HepG2 (cell line): ENCODE measurements at regions not wholly inside any gene's neighbourhood (a gene's known extent, or its start where the extent isn't known, plus 50 kb on each side); places are given as distances from the start of the nearest gene placed in this dataset.

Experiments used
- ATAC-seq: fragments of 200-7000 bp; cut with Tn5 transposase; 3 replicates; pipeline ENCODE4 v1.9.1; 2020; ENCODE audit warnings: mild to moderate bottlenecking, moderate library complexity
- BruUV-seq: library from RNA; stranded (reverse); fragments of 400-500 nt; replicated peaks from 2 replicates; lab custom pipeline; 2021; lab: Mats Ljungman, UMichigan
- CTCF ChIA-PET: fragments of 300-600 bp; formaldehyde crosslinking; extraction: SDS; loops from one replicate; lab custom pipeline; 2021; ENCODE audit warnings: low total read pairs, inconsistent platforms, low intra/inter-chr PET ratio; lab: Yijun Ruan, JAX
- POLR2A ChIA-PET: fragments of 350-600 bp; sonication (Branson Sonifier 250); formaldehyde crosslinking; loops from one replicate; lab custom pipeline; 2020; ENCODE audit warnings: antibody characterized with exemption, inconsistent platforms; lab: Yijun Ruan, JAX
- DNase-seq: peaks from one replicate; pipeline ENCODE4 v3.0.0-alpha.2; 2015; ENCODE audit warnings: low spot score
- FAIRE-seq: peaks from 3 replicates; lab custom pipeline; 2011; peaks lifted over from hg19 to GRCh38; lab: Jason Lieb, UNC
- H2AFZ ChIP-seq: one replicate; pipeline ENCODE4 v1.6.1; 2011; ENCODE audit warnings: low read length, inconsistent platforms
- H3K27ac ChIP-seq: fragments of 300-600 bp; 3 replicates; pipeline ENCODE4 v1.8.0; 2011; ENCODE audit warnings: mixed run types, mild to moderate bottlenecking, mixed read lengths, low read length, inconsistent platforms; ENCODE audit not compliant: insufficient read depth; ENCODE audit errors: extremely low read length
- H3K27me3 ChIP-seq, 2 experiments: fragments of 200-600 bp in 1 of 2; 2 replicates in 1 of 2; 3 replicates in 1 of 2; pipeline versions ENCODE4 v1.6.0 to v1.8.0; 2011; ENCODE audit warnings: low read length in 2 of 2, mild to moderate bottlenecking in 2 of 2, moderate library complexity in 2 of 2, inconsistent platforms in 1 of 2; ENCODE audit not compliant: insufficient read depth in 2 of 2, control insufficient read depth in 1 of 2
- H3K36me3 ChIP-seq, 2 experiments: fragments of 200-600 bp in 1 of 2; replicated peaks in 1 of 2; 2 replicates in 1 of 2; 3 replicates in 1 of 2; pipeline versions ENCODE4 v1.5.1 to v1.8.0; 2011; ENCODE audit warnings: low read length in 2 of 2, inconsistent platforms in 1 of 2; ENCODE audit not compliant: insufficient read depth in 2 of 2, control insufficient read depth in 1 of 2
- H3K4me1 ChIP-seq: 2 replicates; pipeline ENCODE4 v1.5.1; 2012; ENCODE audit warnings: low read length, inconsistent platforms; ENCODE audit not compliant: insufficient read depth
- H3K4me2 ChIP-seq: 2 replicates; pipeline ENCODE4 v1.6.0; 2011; ENCODE audit warnings: low read depth, low read length, inconsistent platforms
- H3K4me3 ChIP-seq, 3 experiments: fragments of 200-600 bp in 1 of 3; sonication (generic), shearing (Covaris generic) in 1 of 3; replicated peaks in 1 of 3; 2 replicates each; pipeline ENCODE4 v1.5.1; 2011 to 2016; ENCODE audit warnings: low read length in 3 of 3, inconsistent platforms in 2 of 3, low read depth in 2 of 3, mild to moderate bottlenecking in 2 of 3, control low read depth in 1 of 3, mixed read lengths in 1 of 3; ENCODE audit not compliant: insufficient read depth in 1 of 3
- H3K79me2 ChIP-seq: one replicate; pipeline ENCODE4 v1.6.1; 2011; ENCODE audit warnings: low read length, inconsistent platforms; ENCODE audit not compliant: insufficient read depth
- H3K9ac ChIP-seq: 2 replicates; pipeline ENCODE4 v1.6.0; 2011; ENCODE audit warnings: mild to moderate bottlenecking, low read depth, low read length, inconsistent platforms; ENCODE audit not compliant: insufficient read depth
- H3K9me3 ChIP-seq: 2 replicates; pipeline ENCODE4 v1.5.1; 2012; ENCODE audit warnings: mild to moderate bottlenecking, low read length
- H4K20me1 ChIP-seq: 2 replicates; pipeline ENCODE4 v1.6.0; 2011; ENCODE audit warnings: inconsistent platforms, mild to moderate bottlenecking, low read length, moderate library complexity; ENCODE audit not compliant: insufficient read depth
- ASH2L ChIP-seq: fragments of 300-600, 200-600 bp; sonication (generic); IDR thresholded peaks from 2 replicates; pipeline ENCODE4 v1.7.0; 2017; ENCODE audit warnings: low read depth, mild to moderate bottlenecking, moderate library complexity, mixed read lengths, low read length; ENCODE audit not compliant: insufficient read length
- CHD2 ChIP-seq: IDR thresholded peaks from 2 replicates; pipeline ENCODE4 v1.6.1; 2011; ENCODE audit warnings: low read depth, low read length, improper control_type of control experiment
- HNRNPL ChIP-seq: fragments of 200-400 bp; formaldehyde crosslinking; IDR thresholded peaks from 2 replicates; pipeline ENCODE4 v1.6.1; 2017; ENCODE audit warnings: mild to moderate bottlenecking, low read depth, low read length
- IKZF1 ChIP-seq: fragments of 450-650 bp; IDR thresholded peaks from 2 replicates; pipeline ENCODE4 v1.7.1; 2016
- MAF1 ChIP-seq: sonication (generic); formaldehyde crosslinking; IDR thresholded peaks from 2 replicates; pipeline ENCODE4 v1.5.0; 2020; ENCODE audit warnings: missing genetic modification reagents, borderline replicate concordance
- NR3C1 ChIP-seq: sonication (generic); formaldehyde crosslinking; IDR thresholded peaks from 2 replicates; pipeline ENCODE4 v1.4.0; 2020; ENCODE audit warnings: missing genetic modification reagents
- SRY ChIP-seq: sonication (generic); formaldehyde crosslinking; IDR thresholded peaks from 2 replicates; pipeline ENCODE4 v1.8.0; 2022; ENCODE audit warnings: mild to moderate bottlenecking, missing genetic modification reagents
- ZNF331 ChIP-seq: sonication (generic); formaldehyde crosslinking; IDR thresholded peaks from 2 replicates; pipeline ENCODE4 v1.4.0; 2020; ENCODE audit warnings: missing genetic modification reagents
- ZNF44 ChIP-seq: sonication (generic); formaldehyde crosslinking; IDR thresholded peaks from 2 replicates; pipeline ENCODE4 v1.5.1; 2020; ENCODE audit warnings: mild to moderate bottlenecking, missing genetic modification reagents
- ZNF451 ChIP-seq: sonication (generic); formaldehyde crosslinking; IDR thresholded peaks from 2 replicates; pipeline ENCODE4 v1.5.0; 2020; ENCODE audit warnings: mild to moderate bottlenecking, missing genetic modification reagents
- ZNF782 ChIP-seq: sonication (generic); formaldehyde crosslinking; IDR thresholded peaks from 2 replicates; pipeline ENCODE4 v1.4.0; 2020; ENCODE audit warnings: missing genetic modification reagents, mild to moderate bottlenecking, borderline replicate concordance
- ZSCAN22 ChIP-seq: sonication (generic); formaldehyde crosslinking; IDR thresholded peaks from 2 replicates; pipeline ENCODE4 v1.4.0; 2020; ENCODE audit warnings: mild to moderate bottlenecking, missing genetic modification reagents
- WGBS: methylation state at CpG from one replicate; pipeline ENCODE4 v1.1.6; 2017; ENCODE audit warnings: low lambda C conversion rate; 5-methylcytosine and 5-hydroxymethylcytosine counted together
- in situ Hi-C: cut with HindIII; loops from 2 replicates; pipeline ENCODE4 v1.10.0; 2017; ENCODE audit warnings: low pct_unique_long_range_greater_than_20kb; ENCODE audit not compliant: extremely low pct_ligation_motif_present
- intact Hi-C: fragments of 100-400 bp; cut with micrococcal nuclease; formaldehyde crosslinking; loops from one replicate; pipeline ENCODE4 v1.10.0; 2022; ENCODE audit not compliant: unreplicated experiment
- TF ChIP-seq, protein P1 (sequence below): sonication (generic); formaldehyde crosslinking; IDR thresholded peaks from 2 replicates; pipeline ENCODE4 v1.4.0; 2020; ENCODE audit warnings: missing genetic modification reagents
- TF ChIP-seq, protein P2 (sequence below): sonication (generic); formaldehyde crosslinking; IDR thresholded peaks from 2 replicates; pipeline ENCODE4 v1.4.0; 2020; ENCODE audit warnings: missing genetic modification reagents
- TF ChIP-seq, protein P3 (sequence below): IDR thresholded peaks from 2 replicates; pipeline ENCODE4 v1.6.1; 2016
- TF ChIP-seq, protein P4 (sequence below): IDR thresholded peaks from 2 replicates; pipeline ENCODE4 v1.6.1; 2016; ENCODE audit warnings: mild to moderate bottlenecking, missing biosample characterization, missing genetic modification reagents

DNA sequence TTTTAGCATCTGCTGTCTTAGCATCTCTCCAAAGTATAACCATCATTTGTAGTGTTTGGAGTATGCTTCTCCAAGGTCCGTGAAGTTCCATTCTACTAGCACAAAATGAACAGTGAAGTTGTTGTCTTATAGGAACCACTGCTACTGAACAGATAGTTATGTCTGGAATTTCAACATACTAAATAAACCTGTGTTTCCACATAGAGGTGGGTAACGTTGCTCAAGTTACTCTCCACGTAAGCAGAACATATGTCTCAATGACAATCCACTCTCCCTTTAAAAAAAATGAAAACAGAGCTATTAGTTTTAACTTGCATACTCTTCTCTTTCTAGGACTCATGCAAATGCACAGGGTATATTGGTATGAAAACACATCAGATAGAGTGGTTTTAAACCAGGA is 184.3 kb upstream of the TRPC4 start:
- Histone ChIP-seq H3K9ac (no peak overlapping the region), H3K4me2 (no peak overlapping the region), H3K36me3 (no peaks in the 10 kb centered on the region), H3K79me2 (no peaks in the 10 kb centered on the region), H2AFZ (no peak overlapping the region), H3K27ac (no peak overlapping the region), H3K4me1 (no peaks in the 10 kb centered on the region), H4K20me1 (no peaks in the 10 kb centered on the region), H3K9me3 (peaks cover 34% of the 10 kb centered on the region), H3K27me3 (no peaks in the 10 kb centered on the region; a peak in 1 of 5 replicates), H3K4me3 (no peak overlapping the region)
- intact Hi-C loops: no loop called here
- FAIRE-seq (no peak), DNase-seq (no peak), ATAC-seq (no peak)
- POLR2A ChIA-PET: no interaction called here
- WGBS: 7% methylated on average over 3 of the region's 3 CpGs
- in situ Hi-C loops: no loop called here
- BruUV-seq: no TSS peak
- CTCF ChIA-PET: no interaction called here
- TF ChIP-seq, protein P1, sequence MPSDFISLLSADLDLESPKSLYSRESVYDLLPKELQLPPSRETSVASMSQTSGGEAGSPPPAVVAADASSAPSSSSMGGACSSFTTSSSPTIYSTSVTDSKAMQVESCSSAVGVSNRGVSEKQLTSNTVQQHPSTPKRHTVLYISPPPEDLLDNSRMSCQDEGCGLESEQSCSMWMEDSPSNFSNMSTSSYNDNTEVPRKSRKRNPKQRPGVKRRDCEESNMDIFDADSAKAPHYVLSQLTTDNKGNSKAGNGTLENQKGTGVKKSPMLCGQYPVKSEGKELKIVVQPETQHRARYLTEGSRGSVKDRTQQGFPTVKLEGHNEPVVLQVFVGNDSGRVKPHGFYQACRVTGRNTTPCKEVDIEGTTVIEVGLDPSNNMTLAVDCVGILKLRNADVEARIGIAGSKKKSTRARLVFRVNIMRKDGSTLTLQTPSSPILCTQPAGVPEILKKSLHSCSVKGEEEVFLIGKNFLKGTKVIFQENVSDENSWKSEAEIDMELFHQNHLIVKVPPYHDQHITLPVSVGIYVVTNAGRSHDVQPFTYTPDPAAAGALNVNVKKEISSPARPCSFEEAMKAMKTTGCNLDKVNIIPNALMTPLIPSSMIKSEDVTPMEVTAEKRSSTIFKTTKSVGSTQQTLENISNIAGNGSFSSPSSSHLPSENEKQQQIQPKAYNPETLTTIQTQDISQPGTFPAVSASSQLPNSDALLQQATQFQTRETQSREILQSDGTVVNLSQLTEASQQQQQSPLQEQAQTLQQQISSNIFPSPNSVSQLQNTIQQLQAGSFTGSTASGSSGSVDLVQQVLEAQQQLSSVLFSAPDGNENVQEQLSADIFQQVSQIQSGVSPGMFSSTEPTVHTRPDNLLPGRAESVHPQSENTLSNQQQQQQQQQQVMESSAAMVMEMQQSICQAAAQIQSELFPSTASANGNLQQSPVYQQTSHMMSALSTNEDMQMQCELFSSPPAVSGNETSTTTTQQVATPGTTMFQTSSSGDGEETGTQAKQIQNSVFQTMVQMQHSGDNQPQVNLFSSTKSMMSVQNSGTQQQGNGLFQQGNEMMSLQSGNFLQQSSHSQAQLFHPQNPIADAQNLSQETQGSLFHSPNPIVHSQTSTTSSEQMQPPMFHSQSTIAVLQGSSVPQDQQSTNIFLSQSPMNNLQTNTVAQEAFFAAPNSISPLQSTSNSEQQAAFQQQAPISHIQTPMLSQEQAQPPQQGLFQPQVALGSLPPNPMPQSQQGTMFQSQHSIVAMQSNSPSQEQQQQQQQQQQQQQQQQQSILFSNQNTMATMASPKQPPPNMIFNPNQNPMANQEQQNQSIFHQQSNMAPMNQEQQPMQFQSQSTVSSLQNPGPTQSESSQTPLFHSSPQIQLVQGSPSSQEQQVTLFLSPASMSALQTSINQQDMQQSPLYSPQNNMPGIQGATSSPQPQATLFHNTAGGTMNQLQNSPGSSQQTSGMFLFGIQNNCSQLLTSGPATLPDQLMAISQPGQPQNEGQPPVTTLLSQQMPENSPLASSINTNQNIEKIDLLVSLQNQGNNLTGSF (CRISPR knock-in tag): no peak
- TF ChIP-seq ZNF44 (CRISPR knock-in tag) (no peak), ZSCAN22 (CRISPR knock-in tag) (no peak), ZNF451 (CRISPR knock-in tag) (no peak), SRY (no peak), MAF1 (CRISPR knock-in tag) (no peak), IKZF1 (no peak), NR3C1 (CRISPR knock-in tag) (no peak), HNRNPL (no peak), ZNF331 (CRISPR knock-in tag) (no peak), ZNF782 (no peak), CHD2 (no peak), ASH2L (no peak)
- TF ChIP-seq, protein P2, sequence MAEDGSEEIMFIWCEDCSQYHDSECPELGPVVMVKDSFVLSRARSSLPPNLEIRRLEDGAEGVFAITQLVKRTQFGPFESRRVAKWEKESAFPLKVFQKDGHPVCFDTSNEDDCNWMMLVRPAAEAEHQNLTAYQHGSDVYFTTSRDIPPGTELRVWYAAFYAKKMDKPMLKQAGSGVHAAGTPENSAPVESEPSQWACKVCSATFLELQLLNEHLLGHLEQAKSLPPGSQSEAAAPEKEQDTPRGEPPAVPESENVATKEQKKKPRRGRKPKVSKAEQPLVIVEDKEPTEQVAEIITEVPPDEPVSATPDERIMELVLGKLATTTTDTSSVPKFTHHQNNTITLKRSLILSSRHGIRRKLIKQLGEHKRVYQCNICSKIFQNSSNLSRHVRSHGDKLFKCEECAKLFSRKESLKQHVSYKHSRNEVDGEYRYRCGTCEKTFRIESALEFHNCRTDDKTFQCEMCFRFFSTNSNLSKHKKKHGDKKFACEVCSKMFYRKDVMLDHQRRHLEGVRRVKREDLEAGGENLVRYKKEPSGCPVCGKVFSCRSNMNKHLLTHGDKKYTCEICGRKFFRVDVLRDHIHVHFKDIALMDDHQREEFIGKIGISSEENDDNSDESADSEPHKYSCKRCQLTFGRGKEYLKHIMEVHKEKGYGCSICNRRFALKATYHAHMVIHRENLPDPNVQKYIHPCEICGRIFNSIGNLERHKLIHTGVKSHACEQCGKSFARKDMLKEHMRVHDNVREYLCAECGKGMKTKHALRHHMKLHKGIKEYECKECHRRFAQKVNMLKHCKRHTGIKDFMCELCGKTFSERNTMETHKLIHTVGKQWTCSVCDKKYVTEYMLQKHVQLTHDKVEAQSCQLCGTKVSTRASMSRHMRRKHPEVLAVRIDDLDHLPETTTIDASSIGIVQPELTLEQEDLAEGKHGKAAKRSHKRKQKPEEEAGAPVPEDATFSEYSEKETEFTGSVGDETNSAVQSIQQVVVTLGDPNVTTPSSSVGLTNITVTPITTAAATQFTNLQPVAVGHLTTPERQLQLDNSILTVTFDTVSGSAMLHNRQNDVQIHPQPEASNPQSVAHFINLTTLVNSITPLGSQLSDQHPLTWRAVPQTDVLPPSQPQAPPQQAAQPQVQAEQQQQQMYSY (CRISPR knock-in tag): no peak
- TF ChIP-seq, protein P3, sequence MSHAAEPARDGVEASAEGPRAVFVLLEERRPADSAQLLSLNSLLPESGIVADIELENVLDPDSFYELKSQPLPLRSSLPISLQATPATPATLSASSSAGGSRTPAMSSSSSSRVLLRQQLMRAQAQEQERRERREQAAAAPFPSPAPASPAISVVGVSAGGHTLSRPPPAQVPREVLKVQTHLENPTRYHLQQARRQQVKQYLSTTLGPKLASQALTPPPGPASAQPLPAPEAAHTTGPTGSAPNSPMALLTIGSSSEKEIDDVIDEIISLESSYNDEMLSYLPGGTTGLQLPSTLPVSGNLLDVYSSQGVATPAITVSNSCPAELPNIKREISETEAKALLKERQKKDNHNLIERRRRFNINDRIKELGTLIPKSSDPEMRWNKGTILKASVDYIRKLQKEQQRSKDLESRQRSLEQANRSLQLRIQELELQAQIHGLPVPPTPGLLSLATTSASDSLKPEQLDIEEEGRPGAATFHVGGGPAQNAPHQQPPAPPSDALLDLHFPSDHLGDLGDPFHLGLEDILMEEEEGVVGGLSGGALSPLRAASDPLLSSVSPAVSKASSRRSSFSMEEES (CRISPR knock-in tag): no peak
- TF ChIP-seq, protein P4, sequence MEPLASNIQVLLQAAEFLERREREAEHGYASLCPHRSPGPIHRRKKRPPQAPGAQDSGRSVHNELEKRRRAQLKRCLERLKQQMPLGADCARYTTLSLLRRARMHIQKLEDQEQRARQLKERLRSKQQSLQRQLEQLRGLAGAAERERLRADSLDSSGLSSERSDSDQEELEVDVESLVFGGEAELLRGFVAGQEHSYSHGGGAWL (CRISPR knock-in tag): no peak
